GM12801 (cell line): ENCODE measurements at regions not wholly inside any gene's neighbourhood (a gene's known extent, or its start where the extent isn't known, plus 50 kb on each side); places are given as distances from the start of the nearest gene placed in this dataset.

Experiments
- TF ChIP-seq, protein P1 (sequence below): IDR thresholded peaks from one replicate; pipeline ENCODE4 v1.5.1; 2011; ENCODE audit warnings: control low read depth; ENCODE audit not compliant: insufficient read length; ENCODE audit errors: extremely low read depth

GRCh38 chr20:10805764-10806163 lies 132.0 kb upstream of the JAG1 start:
- TF ChIP-seq, protein P1, sequence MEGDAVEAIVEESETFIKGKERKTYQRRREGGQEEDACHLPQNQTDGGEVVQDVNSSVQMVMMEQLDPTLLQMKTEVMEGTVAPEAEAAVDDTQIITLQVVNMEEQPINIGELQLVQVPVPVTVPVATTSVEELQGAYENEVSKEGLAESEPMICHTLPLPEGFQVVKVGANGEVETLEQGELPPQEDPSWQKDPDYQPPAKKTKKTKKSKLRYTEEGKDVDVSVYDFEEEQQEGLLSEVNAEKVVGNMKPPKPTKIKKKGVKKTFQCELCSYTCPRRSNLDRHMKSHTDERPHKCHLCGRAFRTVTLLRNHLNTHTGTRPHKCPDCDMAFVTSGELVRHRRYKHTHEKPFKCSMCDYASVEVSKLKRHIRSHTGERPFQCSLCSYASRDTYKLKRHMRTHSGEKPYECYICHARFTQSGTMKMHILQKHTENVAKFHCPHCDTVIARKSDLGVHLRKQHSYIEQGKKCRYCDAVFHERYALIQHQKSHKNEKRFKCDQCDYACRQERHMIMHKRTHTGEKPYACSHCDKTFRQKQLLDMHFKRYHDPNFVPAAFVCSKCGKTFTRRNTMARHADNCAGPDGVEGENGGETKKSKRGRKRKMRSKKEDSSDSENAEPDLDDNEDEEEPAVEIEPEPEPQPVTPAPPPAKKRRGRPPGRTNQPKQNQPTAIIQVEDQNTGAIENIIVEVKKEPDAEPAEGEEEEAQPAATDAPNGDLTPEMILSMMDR: no peak

DNA sequence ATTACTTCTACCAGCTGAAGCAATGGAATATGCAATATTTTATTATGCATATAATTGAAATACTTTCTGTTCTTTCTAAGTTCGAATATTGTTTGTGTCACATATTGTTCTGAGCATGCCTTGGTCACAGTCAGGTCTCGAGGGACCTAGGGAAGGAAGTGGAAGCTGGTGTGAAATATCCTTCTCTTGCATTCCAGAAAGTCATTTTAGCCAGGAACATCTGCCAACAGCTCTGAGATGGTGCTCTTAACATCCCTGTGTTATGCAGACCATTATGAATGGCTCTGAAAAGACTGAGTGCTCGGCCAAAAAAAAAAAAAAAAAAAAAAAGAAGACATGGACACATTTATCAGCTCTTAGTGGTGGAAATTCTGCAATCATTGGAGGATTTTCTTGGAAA lies 132.7 kb upstream of the JAG1 start:
- TF ChIP-seq, protein P1: no peak

DNA sequence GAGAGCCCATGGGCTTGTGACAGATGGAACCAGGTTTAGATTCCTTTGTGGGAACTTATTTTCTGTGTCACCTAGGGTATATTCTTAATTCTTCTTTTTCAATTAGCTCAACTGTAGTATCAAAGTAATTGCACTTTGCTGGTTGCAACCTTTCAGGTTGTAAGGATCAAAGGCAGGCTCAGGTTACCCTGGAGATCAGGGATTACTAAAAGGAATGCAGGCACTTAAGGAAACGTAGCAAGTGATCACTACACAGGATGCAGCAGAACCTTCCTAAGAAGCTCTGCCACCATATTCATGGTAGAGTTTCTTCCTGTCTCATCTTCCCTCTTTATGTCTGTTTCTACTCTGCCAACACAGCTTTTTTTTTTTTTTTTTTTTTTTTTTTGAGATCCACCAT lies 133.2 kb upstream of the JAG1 start:
- TF ChIP-seq, protein P1: no peak

DNA sequence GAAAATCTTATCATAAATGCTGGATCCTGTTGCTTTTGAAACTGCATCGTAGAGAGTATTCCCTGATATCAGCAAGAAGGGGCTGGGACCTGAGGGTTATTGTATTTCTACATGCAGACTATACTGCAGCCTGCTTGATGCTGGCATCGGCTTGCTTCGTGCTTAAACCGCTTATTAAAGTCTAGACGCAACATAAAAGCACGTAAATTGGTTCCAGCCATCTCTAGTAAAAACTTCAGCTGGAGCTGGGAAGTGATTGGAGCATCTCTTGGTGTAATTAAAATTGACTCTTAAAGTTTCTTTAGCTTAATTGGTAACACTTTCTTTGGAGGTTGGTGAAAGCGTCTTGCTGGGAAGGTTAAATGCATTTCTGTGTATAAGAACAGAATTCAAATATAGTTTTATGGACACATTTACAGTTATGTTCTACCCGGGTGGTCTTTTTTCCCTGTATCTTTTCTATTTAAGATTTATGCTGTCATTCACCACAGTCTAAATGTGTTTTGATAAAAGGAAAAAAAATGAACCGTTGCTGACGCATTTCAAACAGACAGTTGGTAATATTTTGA lies 139.0 kb upstream of the JAG1 start:
- TF ChIP-seq, protein P1: no peak

- TF ChIP-seq, protein P1: no peak
Measured at GRCh38 chr20:10823585-10823984, 149.8 kb upstream of the JAG1 start.

DNA sequence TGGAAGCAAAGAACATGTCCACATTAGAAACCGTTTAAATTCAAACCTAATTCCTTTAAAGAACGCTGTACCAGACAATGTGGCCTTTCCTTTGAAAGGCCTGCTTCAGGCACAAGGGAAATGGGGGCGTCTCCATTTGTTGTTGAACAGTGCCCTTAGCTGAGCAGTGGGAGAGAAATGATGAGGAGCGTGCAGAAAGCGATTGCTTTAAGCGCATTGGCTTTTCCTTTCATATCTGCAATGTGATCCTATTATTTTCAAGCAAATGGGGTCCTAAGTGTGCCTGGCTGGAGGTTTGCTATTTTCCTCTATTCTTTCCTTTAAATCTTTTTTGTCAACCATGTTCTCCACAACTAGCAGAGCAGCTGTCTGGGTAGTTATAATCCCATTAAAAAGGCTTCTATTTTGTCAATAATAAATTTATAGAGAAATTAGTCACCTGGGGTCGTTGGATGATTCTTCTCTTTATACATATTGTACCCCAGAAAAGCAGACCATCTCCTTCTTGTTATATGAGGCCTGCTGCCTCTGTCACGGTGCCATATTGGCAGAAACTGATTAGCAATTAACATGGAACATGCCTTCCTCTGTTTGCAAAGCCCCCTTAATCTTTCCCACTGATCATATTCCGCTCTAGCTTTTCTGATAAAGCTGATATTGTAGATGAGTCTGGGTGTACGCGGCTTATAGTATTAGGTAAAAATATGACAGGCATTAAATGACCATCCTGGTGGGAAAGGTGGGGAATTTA lies 151.1 kb upstream of the JAG1 start:
- TF ChIP-seq, protein P1: no peak

- TF ChIP-seq, protein P1: no peak
Measured at GRCh38 chr20:10826111-10826510, 152.3 kb upstream of the JAG1 start.
